PC-3 (cell line): ENCODE measurements at regions not wholly inside any gene's neighbourhood (a gene's known extent, or its start where the extent isn't known, plus 50 kb on each side); places are given as distances from the start of the nearest gene placed in this dataset.
"Not testable (repeated sequence)": the region's sequence is repeated elsewhere in the genome, so short reads cannot be mapped to it uniquely, and the experiment has no call there.

Source experiments
- ATAC-seq: fragments of 200-7000 bp; cut with Tn5 transposase; 2 replicates; pipeline ENCODE4 v1.9.1; 2020; ENCODE audit warnings: mild to moderate bottlenecking, moderate library complexity
- BruUV-seq: library from RNA; stranded (reverse); fragments of 400-500 nt; replicated peaks from 2 replicates; lab custom pipeline; 2021; lab: Mats Ljungman, UMichigan
- CTCF ChIA-PET: fragments of 300-600 bp; sonication (Branson Sonifier 250); formaldehyde crosslinking; loops from one replicate; lab custom pipeline; 2022; ENCODE audit warnings: antibody characterized with exemption; lab: Charles Lee
- POLR2A ChIA-PET: fragments of 300-600 bp; sonication (Branson Sonifier 250); formaldehyde crosslinking; loops from one replicate; lab custom pipeline; 2022; ENCODE audit warnings: antibody characterized with exemption; ENCODE audit not compliant: unreplicated experiment; lab: Charles Lee
- DNase-seq: peaks from one replicate; pipeline ENCODE4 v3.0.0-alpha.2; 2015
- H2AFZ ChIP-seq: fragments of 300-600 bp; sonication (generic); 2 replicates; pipeline ENCODE4 v1.6.0; 2016; ENCODE audit warnings: antibody characterized with exemption, low read length
- H3F3A ChIP-seq: fragments of 300-600 bp; sonication (generic); one replicate; pipeline ENCODE4 v1.6.0; 2017; ENCODE audit warnings: antibody characterized with exemption, low read length, control low read depth, mild to moderate bottlenecking; ENCODE audit not compliant: unreplicated experiment
- H3K27ac ChIP-seq: fragments of 300-600 bp; sonication (generic); 2 replicates; pipeline ENCODE4 v1.5.1; 2016; ENCODE audit warnings: mild to moderate bottlenecking, low read length
- H3K27me3 ChIP-seq: fragments of 300-600 bp; sonication (generic); 2 replicates; pipeline ENCODE4 v1.6.1; 2016; ENCODE audit warnings: low read length, mixed read lengths
- H3K36me3 ChIP-seq: fragments of 300-600 bp; sonication (generic); 2 replicates; pipeline ENCODE4 v1.6.1; 2016; ENCODE audit warnings: low read depth, mixed run types, low read length, mixed read lengths
- H3K4me1 ChIP-seq: fragments of 300-600 bp; sonication (generic); 2 replicates; pipeline ENCODE4 v1.5.1; 2016; ENCODE audit warnings: low read length; ENCODE audit not compliant: insufficient read depth
- H3K4me2 ChIP-seq: fragments of 300-600 bp; sonication (generic); 2 replicates; pipeline ENCODE4 v1.6.0; 2016; ENCODE audit warnings: low read length
- H3K4me3 ChIP-seq: fragments of 300-600 bp; sonication (generic); 2 replicates; pipeline ENCODE4 v1.5.1; 2016; ENCODE audit warnings: mild to moderate bottlenecking, low read length, mixed read lengths
- H3K79me2 ChIP-seq: fragments of 300-600 bp; sonication (generic); 2 replicates; pipeline ENCODE4 v1.6.1; 2017; ENCODE audit warnings: low read length, mixed read lengths
- H3K9ac ChIP-seq: fragments of 300-600 bp; sonication (generic); 2 replicates; pipeline ENCODE4 v1.6.0; 2016; ENCODE audit warnings: mild to moderate bottlenecking, low read length
- H3K9me2 ChIP-seq: fragments of 300-600 bp; sonication (generic); replicated peaks from 2 replicates; pipeline ENCODE4 v1.6.1; 2016; ENCODE audit warnings: mixed run types, low read length, mixed read lengths
- H3K9me3 ChIP-seq: fragments of 300-600 bp; sonication (generic); 2 replicates; pipeline ENCODE4 v1.6.1; 2016; ENCODE audit warnings: low read length, mixed read lengths
- H4K20me1 ChIP-seq: fragments of 300-600 bp; sonication (generic); 2 replicates; pipeline ENCODE4 v1.6.1; 2016; ENCODE audit warnings: low read length, mixed read lengths
- CTCF ChIP-seq: fragments of 300-600 bp; sonication (generic); conservative IDR thresholded peaks from 2 replicates; pipeline ENCODE4 v1.5.1; 2017; ENCODE audit warnings: antibody characterized with exemption, low read depth, mild to moderate bottlenecking, low read length
- EZH2 ChIP-seq: fragments of 300-600 bp; sonication (generic); IDR thresholded peaks from one replicate; pipeline ENCODE4 v1.6.1; 2017; ENCODE audit warnings: antibody characterized with exemption, mild to moderate bottlenecking, low read length; ENCODE audit not compliant: unreplicated experiment
- EZH2phosphoT487 ChIP-seq: fragments of 300-600 bp; sonication (generic); IDR thresholded peaks from 2 replicates; pipeline ENCODE4 v1.6.1; 2018; ENCODE audit warnings: mild to moderate bottlenecking, antibody characterized with exemption, low read length, borderline replicate concordance
- intact Hi-C: fragments of 100-400 bp; cut with micrococcal nuclease; formaldehyde crosslinking; loops from 2 replicates; pipeline ENCODE4 v1.9.0; 2023

DNA sequence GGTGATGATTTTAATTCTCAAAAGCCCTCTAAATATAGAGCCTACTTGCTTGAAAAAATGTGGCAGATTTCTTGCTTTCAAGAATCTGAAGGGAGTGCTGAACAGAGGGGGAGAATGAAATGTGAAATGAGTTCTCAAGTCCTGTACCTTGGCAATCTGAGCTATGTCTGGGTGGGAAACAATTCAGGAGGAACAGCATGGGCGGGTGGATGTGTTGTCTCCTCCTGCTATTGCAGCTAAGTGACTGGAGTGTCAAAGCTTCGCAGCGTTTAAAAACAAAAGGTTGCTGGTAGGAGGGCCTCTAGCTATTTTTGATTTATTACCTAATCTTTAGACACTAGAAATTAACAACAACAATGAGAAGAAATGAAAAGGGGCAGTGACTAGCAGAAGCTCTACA lies 102.5 kb upstream of the ARG1 start:
- no peak for ATAC-seq
- Histone ChIP-seq H3K9me2 (no peaks in the 10 kb centered on the region), H3K4me3 (no peak overlapping the region), H3F3A (no peaks in the 10 kb centered on the region), H3K27me3 (no peaks in the 10 kb centered on the region), H3K79me2 (no peaks in the 10 kb centered on the region), H2AFZ (no peak overlapping the region), H3K36me3 (no peaks in the 10 kb centered on the region), H3K4me2 (no peak overlapping the region), H3K9ac (no peak overlapping the region), H3K4me1 (no peaks in the 10 kb centered on the region), H4K20me1 (no peaks in the 10 kb centered on the region), H3K9me3 (no peaks in the 10 kb centered on the region), H3K27ac (no peak overlapping the region)
- TF ChIP-seq EZH2phosphoT487 (no peak), EZH2 (no peak), CTCF (no peak)
- no peak for DNase-seq
- intact Hi-C loops = no loop called here
- ChIA-PET CTCF (no interaction called here), POLR2A (interaction anchor here (0.6 to 0.7 kb wide), 2 partner anchors 9 to 10 kb away, joined by 5 to 15 read pairs; no protein-coding TSS in a partner anchor)
- no TSS peak for BruUV-seq

DNA sequence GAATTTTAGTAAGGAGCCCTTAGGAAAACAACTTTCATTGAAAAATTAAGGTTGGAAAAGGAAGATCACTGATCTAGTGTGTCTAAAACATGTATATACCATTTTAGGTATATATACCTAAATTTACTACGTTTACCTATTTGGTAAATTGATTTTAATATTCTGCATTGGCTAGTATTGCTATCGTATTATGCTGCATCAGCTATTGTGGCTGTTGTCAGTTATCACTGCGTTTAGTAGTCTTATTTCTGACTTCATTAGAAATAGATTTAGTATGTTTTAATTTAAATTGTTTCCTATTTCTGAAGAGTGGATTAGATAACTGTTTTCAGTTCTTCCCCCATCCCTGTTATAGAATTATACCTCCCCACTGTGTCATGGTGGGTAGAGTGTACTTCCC lies 101.7 kb upstream of the ARG1 start:
- no peak overlapping the region for H3K4me2 ChIP-seq
- DNase-seq (no peak), ATAC-seq (no peak)
- BruUV-seq = no TSS peak
- no peaks in the 10 kb centered on the region for H3K9me2 ChIP-seq
- intact Hi-C loops = no loop called here
- ChIA-PET CTCF (no interaction called here), POLR2A (no interaction called here)
- no peak overlapping the region for H3K4me3 ChIP-seq
- H3K9me3 ChIP-seq = no peaks in the 10 kb centered on the region
- no peaks in the 10 kb centered on the region for H3F3A ChIP-seq
- H3K9ac ChIP-seq = no peak overlapping the region
- no peaks in the 10 kb centered on the region for H4K20me1 ChIP-seq
- H3K27ac ChIP-seq = no peak overlapping the region
- TF ChIP-seq EZH2 (no peak), CTCF (no peak), EZH2phosphoT487 (no peak)
- H3K36me3 ChIP-seq = no peaks in the 10 kb centered on the region
- H2AFZ ChIP-seq = no peak overlapping the region
- H3K4me1 ChIP-seq = no peaks in the 10 kb centered on the region
- no peaks in the 10 kb centered on the region for H3K79me2 ChIP-seq
- H3K27me3 ChIP-seq = no peaks in the 10 kb centered on the region

GRCh38 chr6:131473303-131473702 lies 99.7 kb upstream of the ARG1 start:
- H3K4me2 ChIP-seq, H3F3A ChIP-seq, H3K4me3 ChIP-seq, H3K79me2 ChIP-seq, H3K9me3 ChIP-seq, intact Hi-C loops, BruUV-seq, H3K27ac ChIP-seq, H4K20me1 ChIP-seq, CTCF ChIA-PET, H3K4me1 ChIP-seq, DNase-seq, POLR2A ChIA-PET, H3K9ac ChIP-seq, ATAC-seq, H3K9me2 ChIP-seq, H3K36me3 ChIP-seq, H3K27me3 ChIP-seq, H2AFZ ChIP-seq: not testable (repeated sequence)
